Esophagus muscularis mucosa (tissue), 4 donors: ENCODE measurements at regions not wholly inside any gene's neighbourhood (a gene's known extent, or its start where the extent isn't known, plus 50 kb on each side); places are given as distances from the start of the nearest gene placed in this dataset.

Experiments used
- DNase-seq: peaks from one replicate; pipeline ENCODE4 v3.0.0-alpha.2; 2017; ENCODE audit errors: extremely low spot score
- H3K27ac ChIP-seq, 4 donors: fragments of 200-600 bp; sonication (generic); replicated peaks in 1 of 4; 1 replicate in 3 of 4; 2 replicates in 1 of 4; pipeline ENCODE4 v1.5.1; 2016 to 2019; ENCODE audit warnings: mild to moderate bottlenecking in 1 of 4
- H3K27me3 ChIP-seq, 4 donors: fragments of 200-600 bp; sonication (generic); one replicate each; pipeline versions ENCODE4 v1.5.1 to v1.6.0; 2016 to 2019
- H3K36me3 ChIP-seq, 4 donors: fragments of 200-600 bp; sonication (generic); one replicate each; pipeline ENCODE4 v1.5.1; 2016 to 2019
- H3K4me1 ChIP-seq, 4 donors: fragments of 200-600 bp; sonication (generic); one replicate each; pipeline ENCODE4 v1.5.1; 2016 to 2019
- H3K4me3 ChIP-seq, 4 donors: fragments of 200-600 bp; sonication (generic); 1 replicate in 2 of 4; 2 replicates in 2 of 4; pipeline ENCODE4 v1.5.1; 2016 to 2019; ENCODE audit warnings: mild to moderate bottlenecking in 4 of 4, moderate library complexity in 1 of 4
- H3K9me3 ChIP-seq, 4 donors: fragments of 200-600 bp; sonication (generic); 1 replicate in 3 of 4; 2 replicates in 1 of 4; pipeline ENCODE4 v1.5.1; 2016 to 2019
- CTCF ChIP-seq, 3 experiments: fragments of 200-600 bp in 2 of 3; fragments of 450-650 bp in 1 of 3; sonication (generic) in 2 of 3; IDR thresholded peaks; one replicate each; pipeline ENCODE4 v1.5.1; 2017 to 2019; ENCODE audit warnings: antibody characterized with exemption in 3 of 3, mild to moderate bottlenecking in 2 of 3, moderate library complexity in 1 of 3
- EP300 ChIP-seq: sonication (generic); formaldehyde crosslinking; IDR thresholded peaks from one replicate; pipeline ENCODE4 v1.6.1; 2017; ENCODE audit warnings: antibody characterized with exemption
- POLR2A ChIP-seq: fragments of 450-650 bp; IDR thresholded peaks from one replicate; pipeline ENCODE4 v1.6.1; 2017; ENCODE audit warnings: antibody characterized with exemption, moderate library complexity, mild to moderate bottlenecking, low read depth
- POLR2AphosphoS5 ChIP-seq, 2 donors: sonication (generic); formaldehyde crosslinking; IDR thresholded peaks; one replicate each; pipeline ENCODE4 v1.6.1; 2017; ENCODE audit warnings: antibody characterized with exemption in 2 of 2
- WGBS: methylation state at CpG from one replicate; pipeline ENCODE4 v1.1.5; 2018; 5-methylcytosine and 5-hydroxymethylcytosine counted together
- intact Hi-C: fragments of 100-400 bp; cut with DNase I; formaldehyde crosslinking; loops from one replicate; pipeline ENCODE4 v1.15.1; 2023

- Histone ChIP-seq H3K4me3 (no peak overlapping the region), H3K27ac (no peak overlapping the region), H3K36me3 (no peaks in the 10 kb centered on the region), H3K9me3 (no peaks in the 10 kb centered on the region), H3K4me1 (no peaks in the 10 kb centered on the region), H3K27me3 (no peaks in the 10 kb centered on the region)
- WGBS, result 69% methylated on average over 2 of the region's 2 CpGs
- TF ChIP-seq CTCF (IDR thresholded peaks at IDR 0.05) (no peak), POLR2A (no peak), EP300 (no peak), POLR2AphosphoS5 (IDR thresholded peaks at IDR 0.05) (no peak)
- DNase-seq, result no peak
- intact Hi-C loops, result no loop called here
Observed at GRCh38 chr1:119285482-119285881, 83.1 kb upstream of the HAO2 start.

- TF ChIP-seq CTCF (IDR thresholded peaks at IDR 0.05) (no peak), POLR2A (no peak), POLR2AphosphoS5 (IDR thresholded peaks at IDR 0.05) (no peak), EP300 (no peak)
- no peaks in the 10 kb centered on the region for H3K4me1 ChIP-seq
- DNase-seq, result no peak
- 53% methylated on average over 8 of the region's 8 CpGs for WGBS
- H3K36me3 ChIP-seq, result no peaks in the 10 kb centered on the region
- no peak overlapping the region for H3K4me3 ChIP-seq
- no peaks in the 10 kb centered on the region for H3K9me3 ChIP-seq
- no peak overlapping the region for H3K27ac ChIP-seq
- H3K27me3 ChIP-seq, result no peaks in the 10 kb centered on the region
- intact Hi-C loops, result no loop called here
Observed at GRCh38 chr1:119286587-119287181, 81.9 kb upstream of the HAO2 start.

GRCh38 chr1:119288751-119289150, 79.8 kb upstream of the HAO2 start:
- no peaks in the 10 kb centered on the region for H3K9me3 ChIP-seq
- WGBS, result 67% methylated on average over 3 of the region's 3 CpGs
- TF ChIP-seq POLR2A (no peak), CTCF (IDR thresholded peaks at IDR 0.05) (no peak), EP300 (no peak), POLR2AphosphoS5 (IDR thresholded peaks at IDR 0.05) (no peak)
- intact Hi-C loops, result no loop called here
- H3K4me1 ChIP-seq, result no peaks in the 10 kb centered on the region
- H3K4me3 ChIP-seq, result no peak overlapping the region
- no peak for DNase-seq
- no peaks in the 10 kb centered on the region for H3K27me3 ChIP-seq
- no peaks in the 10 kb centered on the region for H3K36me3 ChIP-seq
- no peak overlapping the region for H3K27ac ChIP-seq

GRCh38 chr1:119290297-119290696, 78.3 kb upstream of the HAO2 start:
- intact Hi-C loops, result no loop called here
- Histone ChIP-seq H3K4me1 (no peaks in the 10 kb centered on the region), H3K4me3 (no peak overlapping the region), H3K36me3 (no peaks in the 10 kb centered on the region), H3K27me3 (no peaks in the 10 kb centered on the region), H3K27ac (no peak overlapping the region), H3K9me3 (no peaks in the 10 kb centered on the region)
- TF ChIP-seq POLR2A, result no peak
- no peak for TF ChIP-seq CTCF (IDR thresholded peaks at IDR 0.05)
- no peak for TF ChIP-seq POLR2AphosphoS5 (IDR thresholded peaks at IDR 0.05)
- no peak for TF ChIP-seq EP300
- no peak for DNase-seq
- WGBS, result 88% methylated on average over 4 of the region's 4 CpGs

- intact Hi-C loops, result no loop called here
- no peaks in the 10 kb centered on the region for H3K9me3 ChIP-seq
- H3K36me3 ChIP-seq, result no peaks in the 10 kb centered on the region
- 42% methylated on average over 2 of the region's 2 CpGs for WGBS
- H3K4me1 ChIP-seq, result no peaks in the 10 kb centered on the region
- no peak for TF ChIP-seq POLR2AphosphoS5 (IDR thresholded peaks at IDR 0.05)
- TF ChIP-seq POLR2A, result no peak
- no peak for TF ChIP-seq CTCF (IDR thresholded peaks at IDR 0.05)
- TF ChIP-seq EP300, result no peak
- no peak for DNase-seq
- no peak overlapping the region for H3K27ac ChIP-seq
- H3K4me3 ChIP-seq, result no peak overlapping the region
- H3K27me3 ChIP-seq, result no peaks in the 10 kb centered on the region
Observed at GRCh38 chr1:119291611-119292206, 76.9 kb upstream of the HAO2 start.
